ENCODE measurements at regions not wholly inside any gene's neighbourhood (a gene's known extent, or its start where the extent isn't known, plus 50 kb on each side); places are given as distances from the start of the nearest gene placed in this dataset.

DNA sequence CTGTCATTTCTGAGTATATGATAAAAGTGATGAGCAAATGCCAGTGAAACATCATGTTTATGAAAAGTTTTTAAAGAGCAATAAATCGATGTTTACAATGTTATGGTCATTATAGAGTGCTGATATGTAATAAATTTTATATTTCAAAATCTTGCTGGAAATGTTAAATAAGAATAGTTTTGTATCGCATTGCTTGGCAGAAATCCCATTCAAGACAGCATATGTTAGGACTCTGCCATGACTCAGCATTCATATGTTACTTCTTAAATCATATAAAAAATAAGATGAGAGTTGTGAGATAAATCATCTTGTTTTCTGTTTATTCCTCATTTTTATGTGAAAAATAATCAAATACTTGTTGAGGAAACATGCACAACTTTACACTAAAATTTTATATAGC, 949.9 kb upstream of the NRXN1 start:
- 63 to 66% methylated on average over 2 of the region's 2 CpGs for WGBS, 2 donors (ENCODE audit: low coverage in 1 of 2)
- Histone ChIP-seq H3K27ac (no peak overlapping the region), H3K4me3 (no peak overlapping the region), H3K36me3 (no peaks in the 10 kb centered on the region), H3K4me1 (peaks cover 0 to 18% (median 0%) of the 10 kb centered on the region in 3 donors), H3K9me3 (no peaks in the 10 kb centered on the region), H3K27me3 (no peaks in the 10 kb centered on the region)
- TF ChIP-seq, protein P1, sequence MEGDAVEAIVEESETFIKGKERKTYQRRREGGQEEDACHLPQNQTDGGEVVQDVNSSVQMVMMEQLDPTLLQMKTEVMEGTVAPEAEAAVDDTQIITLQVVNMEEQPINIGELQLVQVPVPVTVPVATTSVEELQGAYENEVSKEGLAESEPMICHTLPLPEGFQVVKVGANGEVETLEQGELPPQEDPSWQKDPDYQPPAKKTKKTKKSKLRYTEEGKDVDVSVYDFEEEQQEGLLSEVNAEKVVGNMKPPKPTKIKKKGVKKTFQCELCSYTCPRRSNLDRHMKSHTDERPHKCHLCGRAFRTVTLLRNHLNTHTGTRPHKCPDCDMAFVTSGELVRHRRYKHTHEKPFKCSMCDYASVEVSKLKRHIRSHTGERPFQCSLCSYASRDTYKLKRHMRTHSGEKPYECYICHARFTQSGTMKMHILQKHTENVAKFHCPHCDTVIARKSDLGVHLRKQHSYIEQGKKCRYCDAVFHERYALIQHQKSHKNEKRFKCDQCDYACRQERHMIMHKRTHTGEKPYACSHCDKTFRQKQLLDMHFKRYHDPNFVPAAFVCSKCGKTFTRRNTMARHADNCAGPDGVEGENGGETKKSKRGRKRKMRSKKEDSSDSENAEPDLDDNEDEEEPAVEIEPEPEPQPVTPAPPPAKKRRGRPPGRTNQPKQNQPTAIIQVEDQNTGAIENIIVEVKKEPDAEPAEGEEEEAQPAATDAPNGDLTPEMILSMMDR (IDR thresholded peaks at IDR 0.05) = no peak
- TF ChIP-seq POLR2A (IDR thresholded peaks at IDR 0.05) = no peak
- TF ChIP-seq EP300 (IDR thresholded peaks at IDR 0.05) = no peak
- TF ChIP-seq POLR2AphosphoS5 (IDR thresholded peaks at IDR 0.05) = no peak
- no peak for ATAC-seq

GRCh38 chr2:51976623-51977022, 944.7 kb upstream of the NRXN1 start:
- Histone ChIP-seq H3K36me3 (no peaks in the 10 kb centered on the region), H3K4me3 (no peak overlapping the region), H3K4me1 (no peaks in the 10 kb centered on the region), H3K9me3 (no peaks in the 10 kb centered on the region), H3K27ac (no peak overlapping the region), H3K27me3 (no peaks in the 10 kb centered on the region)
- TF ChIP-seq, protein P1 (IDR thresholded peaks at IDR 0.05) = no peak
- TF ChIP-seq POLR2A (IDR thresholded peaks at IDR 0.05) (no peak), POLR2AphosphoS5 (IDR thresholded peaks at IDR 0.05) (no peak)
- ATAC-seq = no peak
- 76 to 81% methylated on average over 2 of the region's 2 CpGs for WGBS, 2 donors (ENCODE audit: low coverage in 1 of 2)

- no peak for TF ChIP-seq POLR2AphosphoS5 (IDR thresholded peaks at IDR 0.05)
- TF ChIP-seq, protein P1 (IDR thresholded peaks at IDR 0.05) = no peak
- no peak for TF ChIP-seq POLR2A (IDR thresholded peaks at IDR 0.05)
- TF ChIP-seq EP300 (IDR thresholded peaks at IDR 0.05) = no peak
- Histone ChIP-seq H3K9me3 (no peaks in the 10 kb centered on the region), H3K27me3 (no peaks in the 10 kb centered on the region), H3K4me1 (no peaks in the 10 kb centered on the region), H3K36me3 (no peaks in the 10 kb centered on the region), H3K27ac (no peak overlapping the region), H3K4me3 (no peak overlapping the region)
- ATAC-seq = no peak
- WGBS, 2 donors (ENCODE audit: low coverage in 1 of 2) = 18 to 42% methylated on average over 1 of the region's 1 CpG
These were observed 939.2 kb upstream of the NRXN1 start for GRCh38 chr2:51971136-51971535.

DNA sequence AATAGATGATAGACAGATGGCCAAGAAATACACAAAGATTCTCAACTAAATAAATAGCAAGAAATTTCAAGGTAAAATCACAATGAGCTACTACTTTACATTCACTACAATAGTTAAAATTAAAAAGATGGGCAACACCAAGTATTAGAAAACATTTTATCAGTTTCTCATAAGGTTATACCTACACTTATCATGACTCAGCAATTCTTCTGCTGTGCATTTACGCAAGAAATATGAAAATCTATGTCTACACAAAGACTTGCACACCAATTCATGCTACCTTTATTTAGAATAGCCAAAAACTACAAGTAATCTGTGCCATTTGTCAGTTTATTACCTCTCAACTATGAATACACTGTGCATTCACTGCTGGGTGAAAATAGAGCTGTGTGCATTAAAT, 937.4 kb upstream of the NRXN1 start:
- no peak for ATAC-seq
- Histone ChIP-seq H3K27ac (no peak overlapping the region), H3K27me3 (no peaks in the 10 kb centered on the region), H3K4me1 (no peaks in the 10 kb centered on the region), H3K4me3 (no peak overlapping the region), H3K9me3 (no peaks in the 10 kb centered on the region), H3K36me3 (no peaks in the 10 kb centered on the region)
- WGBS, 2 donors (ENCODE audit: low coverage in 1 of 2) = 37 to 71% methylated on average over 1 of the region's 1 CpG
- TF ChIP-seq, protein P1 (IDR thresholded peaks at IDR 0.05) = no peak
- TF ChIP-seq POLR2A (IDR thresholded peaks at IDR 0.05) (no peak), EP300 (IDR thresholded peaks at IDR 0.05) (no peak), POLR2AphosphoS5 (IDR thresholded peaks at IDR 0.05) (no peak)

- Histone ChIP-seq H3K36me3 (no peaks in the 10 kb centered on the region), H3K4me1 (no peaks in the 10 kb centered on the region), H3K9me3 (no peaks in the 10 kb centered on the region), H3K27ac (no peak overlapping the region), H3K4me3 (no peak overlapping the region), H3K27me3 (no peaks in the 10 kb centered on the region)
- WGBS, 2 donors (ENCODE audit: low coverage in 1 of 2) = 67 to 87% methylated on average over 3 of the region's 3 CpGs
- TF ChIP-seq POLR2A (IDR thresholded peaks at IDR 0.05) (no peak), POLR2AphosphoS5 (IDR thresholded peaks at IDR 0.05) (no peak), EP300 (IDR thresholded peaks at IDR 0.05) (no peak)
- TF ChIP-seq, protein P1 (IDR thresholded peaks at IDR 0.05) = no peak
- no peak for ATAC-seq
These were observed 929.0 kb upstream of the NRXN1 start for GRCh38 chr2:51960841-51961335.
